GM19238 (cell line): ENCODE measurements at regions not wholly inside any gene's neighbourhood (a gene's known extent, or its start where the extent isn't known, plus 50 kb on each side); places are given as distances from the start of the nearest gene placed in this dataset.

Source experiments
- DNase-seq: peaks from one replicate; pipeline ENCODE4 v3.0.0; 2011; ENCODE audit warnings: low spot score; ENCODE audit not compliant: insufficient read length

DNA sequence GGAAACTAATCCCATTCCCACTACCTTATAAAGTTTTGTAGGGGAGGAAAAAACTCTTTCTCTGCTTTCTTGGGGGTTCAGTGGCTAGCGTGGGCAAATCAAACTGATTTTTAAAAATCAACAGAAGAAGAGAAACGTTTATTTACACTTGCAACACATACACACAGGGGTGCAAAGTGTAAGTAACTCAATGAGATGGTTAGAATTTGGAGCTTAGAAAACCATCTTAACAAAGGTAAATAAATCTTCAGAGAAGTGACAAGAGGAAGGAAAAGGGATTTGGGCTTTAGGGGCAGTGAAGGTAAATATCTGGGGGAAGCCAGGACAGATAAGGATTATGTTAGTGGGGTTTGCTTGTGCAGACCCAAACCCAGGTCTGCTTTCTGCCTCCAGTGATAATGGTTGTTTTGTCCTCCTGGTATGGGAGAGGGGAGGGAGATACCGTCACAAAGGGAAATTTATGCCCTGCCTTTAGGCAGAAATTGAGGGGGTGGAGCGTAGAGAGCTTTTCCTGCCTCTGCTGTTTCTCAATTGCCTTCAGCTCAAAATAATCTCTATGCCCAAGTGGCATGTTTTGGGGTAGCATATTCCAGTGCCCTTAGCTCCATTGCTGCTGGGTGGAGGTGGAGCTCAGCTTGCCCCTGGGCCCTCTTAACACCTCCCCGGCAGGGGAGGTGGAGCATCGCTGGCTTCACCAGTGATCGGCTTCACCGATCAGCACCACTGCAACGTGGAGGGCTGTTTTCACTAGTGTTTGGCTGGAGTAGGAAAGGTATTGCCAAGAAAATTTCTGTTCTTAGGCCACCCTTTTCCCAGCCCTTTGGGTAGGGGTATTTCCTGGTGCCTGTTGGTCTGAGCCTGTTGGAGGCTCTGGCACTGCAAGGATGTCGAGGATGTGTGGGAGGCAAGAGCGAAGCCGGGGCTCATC is 92.2 kb downstream of the TEX51 start:
- no peak for DNase-seq

DNA sequence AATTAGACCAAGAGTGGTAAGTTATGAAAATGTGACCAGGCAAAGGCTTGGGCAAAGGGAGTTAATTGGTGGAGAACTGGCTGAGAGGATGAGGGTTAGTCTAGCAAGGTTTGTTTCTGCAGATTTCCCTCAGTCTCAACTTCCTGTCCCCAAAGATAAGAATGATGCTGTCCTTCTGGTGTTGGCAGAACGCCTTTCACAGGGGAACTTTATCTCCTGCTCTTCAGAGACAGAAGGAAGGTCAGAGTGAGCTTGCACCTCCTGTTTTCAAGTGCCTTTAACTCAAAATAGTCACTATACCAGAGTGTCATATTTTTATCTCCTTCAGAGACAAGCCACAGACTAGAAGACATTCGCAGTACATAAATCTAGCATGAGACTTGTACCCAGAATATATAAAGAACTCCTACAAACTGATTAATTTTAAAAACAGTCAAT is 95.7 kb downstream of the TEX51 start:
- no peak for DNase-seq

- DNase-seq: no peak
Measured at GRCh38 chr2:126995621-126996377, 97.1 kb downstream of the TEX51 start.

- no peak for DNase-seq
Measured at GRCh38 chr2:126996378-126996699, 97.6 kb downstream of the TEX51 start.
